WERI-Rb-1 (cell line): ENCODE measurements at regions not wholly inside any gene's neighbourhood (a gene's known extent, or its start where the extent isn't known, plus 50 kb on each side); places are given as distances from the start of the nearest gene placed in this dataset.

Experiments
- DNase-seq: peaks from one replicate; pipeline ENCODE4 v3.0.0-alpha.2; 2020
- H3K27ac ChIP-seq: fragments of 250-450 bp; sonication (Bioruptor Pico); 2 replicates; pipeline ENCODE4 v1.5.1; 2020; ENCODE audit warnings: mild to moderate bottlenecking, moderate library complexity
- H3K27me3 ChIP-seq: fragments of 250-450 bp; sonication (Bioruptor Pico); 2 replicates; pipeline ENCODE4 v1.5.1; 2021; ENCODE audit warnings: mild to moderate bottlenecking, low read depth, moderate library complexity; ENCODE audit not compliant: insufficient read depth, severe bottlenecking
- H3K36me3 ChIP-seq: fragments of 250-450 bp; sonication (Bioruptor Pico); 2 replicates; pipeline ENCODE4 v1.5.1; 2020; ENCODE audit warnings: mild to moderate bottlenecking, moderate library complexity
- H3K4me3 ChIP-seq: 2 replicates; pipeline ENCODE4 v1.5.1; 2011; ENCODE audit warnings: low read depth, mild to moderate bottlenecking, control low read depth, low read length
- H3K9me3 ChIP-seq: fragments of 250-450 bp; sonication (Bioruptor Pico); 2 replicates; pipeline ENCODE4 v1.5.1; 2021; ENCODE audit warnings: mild to moderate bottlenecking, moderate library complexity; ENCODE audit not compliant: severe bottlenecking
- CTCF ChIP-seq: IDR thresholded peaks from 2 replicates; pipeline ENCODE4 v1.5.1; 2011; ENCODE audit warnings: low read depth, mild to moderate bottlenecking, control low read depth, inconsistent platforms, low read length

- no peak overlapping the region for H3K27ac ChIP-seq
- TF ChIP-seq CTCF = no peak
- H3K27me3 ChIP-seq = peaks cover 42% of the 10 kb centered on the region
- no peak for DNase-seq
- H3K4me3 ChIP-seq = no peak overlapping the region
- no peaks in the 10 kb centered on the region for H3K36me3 ChIP-seq
- H3K9me3 ChIP-seq = peaks cover 3% of the 10 kb centered on the region
These were observed 77.3 kb upstream of the NAV2 start for GRCh38 chr11:19635332-19635731.

- H3K36me3 ChIP-seq = no peaks in the 10 kb centered on the region
- TF ChIP-seq CTCF = no peak
- no peak overlapping the region for H3K4me3 ChIP-seq
- H3K9me3 ChIP-seq = peaks cover 3% of the 10 kb centered on the region
- DNase-seq = no peak
- H3K27ac ChIP-seq = no peak overlapping the region
- peaks cover 46% of the 10 kb centered on the region for H3K27me3 ChIP-seq
These were observed 79.4 kb upstream of the NAV2 start for GRCh38 chr11:19633276-19633675.

GRCh38 chr11:19632499-19632834 lies 80.2 kb upstream of the NAV2 start:
- no peak overlapping the region for H3K4me3 ChIP-seq
- H3K36me3 ChIP-seq = no peaks in the 10 kb centered on the region
- DNase-seq = no peak
- TF ChIP-seq CTCF = no peak
- H3K27me3 ChIP-seq = peaks cover 42% of the 10 kb centered on the region
- peaks cover 3% of the 10 kb centered on the region for H3K9me3 ChIP-seq
- no peak overlapping the region for H3K27ac ChIP-seq

GRCh38 chr11:19631712-19632498 lies 80.7 kb upstream of the NAV2 start:
- H3K27me3 ChIP-seq = peaks cover 36% of the 10 kb centered on the region
- peaks cover 3% of the 10 kb centered on the region for H3K9me3 ChIP-seq
- no peak overlapping the region for H3K27ac ChIP-seq
- TF ChIP-seq CTCF = no peak
- H3K4me3 ChIP-seq = no peak overlapping the region
- no peaks in the 10 kb centered on the region for H3K36me3 ChIP-seq
- no peak for DNase-seq

- H3K36me3 ChIP-seq = no peaks in the 10 kb centered on the region
- TF ChIP-seq CTCF = no peak
- peaks cover 28% of the 10 kb centered on the region for H3K27me3 ChIP-seq
- H3K27ac ChIP-seq = no peak overlapping the region
- H3K4me3 ChIP-seq = no peak overlapping the region
- no peak for DNase-seq
- peaks cover 3% of the 10 kb centered on the region for H3K9me3 ChIP-seq
These were observed 84.6 kb upstream of the NAV2 start for GRCh38 chr11:19628018-19628417.

- no peak overlapping the region for H3K27ac ChIP-seq
- no peak for TF ChIP-seq CTCF
- no peak overlapping the region for H3K4me3 ChIP-seq
These were observed 85.1 kb upstream of the NAV2 start for GRCh38 chr11:19627566-19627965.

More at GRCh38 chr11:19627566-19627965, 85.1 kb upstream of the NAV2 start:
- Histone ChIP-seq H3K36me3 (no peaks in the 10 kb centered on the region), H3K27me3 (peaks cover 24% of the 10 kb centered on the region), H3K9me3 (peaks cover 3% of the 10 kb centered on the region)
- DNase-seq = no peak
